ENCODE measurements at regions not wholly inside any gene's neighbourhood (a gene's known extent, or its start where the extent isn't known, plus 50 kb on each side); places are given as distances from the start of the nearest gene placed in this dataset.
A peak's percentile ranks its signal among the peaks of the same experiment; 100 is the strongest.

- TF ChIP-seq CTCF (IDR thresholded peaks at IDR 0.05; ENCODE audit: low read depth, low read length, missing input control): no peak
Measured at GRCh38 chr3:27625864-27626263, 96.3 kb downstream of the EOMES start (continued).

- H3K9ac ChIP-seq (ENCODE audit: low read depth in 1 of 2, low read length in 2 of 2): no peak overlapping the region
- no peak overlapping the region for H3K4me3 ChIP-seq (ENCODE audit: low read depth in 1 of 3, low read length in 3 of 3)
- H3K27me3 ChIP-seq (ENCODE audit: control insufficient read depth in 4 of 4, insufficient read depth in 4 of 4, low read length in 3 of 4): no peaks in the 10 kb centered on the region
- H3K27ac ChIP-seq (ENCODE audit: low read depth in 1 of 2, low read length in 2 of 2): no peak overlapping the region
- TF ChIP-seq RAD21 (IDR thresholded peaks at IDR 0.05): no peak
- peak; percentile 38 for TF ChIP-seq NR2F2 (IDR thresholded peaks at IDR 0.05)
- no peak for TF ChIP-seq ZBTB33 (IDR thresholded peaks at IDR 0.05)
- H3K36me3 ChIP-seq (ENCODE audit: control insufficient read depth in 4 of 4, insufficient read depth in 3 of 4, low read depth in 1 of 4, low read length in 3 of 4): no peaks in the 10 kb centered on the region
- H3K4me1 ChIP-seq (ENCODE audit: control insufficient read depth in 4 of 4, insufficient read depth in 4 of 4, low read length in 3 of 4): no peaks in the 10 kb centered on the region
- DNase-seq (ENCODE audit: low spot score): no peak
- WGBS: 54% methylated on average over 4 of the region's 4 CpGs
- no peaks in the 10 kb centered on the region for H3K9me3 ChIP-seq (ENCODE audit: control insufficient read depth in 4 of 4, low read length in 3 of 4)
Measured at GRCh38 chr3:27623085-27623753, 98.9 kb downstream of the EOMES start.

GRCh38 chr3:27617552-27617951 is 104.6 kb downstream of the EOMES start:
- TF ChIP-seq SP1 (IDR thresholded peaks at IDR 0.05): no peak
- no peak for TF ChIP-seq CTCF (IDR thresholded peaks at IDR 0.05; ENCODE audit: low read depth, low read length, missing input control)
- no peak for TF ChIP-seq RAD21 (IDR thresholded peaks at IDR 0.05)
- TF ChIP-seq RXRA (IDR thresholded peaks at IDR 0.05): no peak
- TF ChIP-seq MAX (IDR thresholded peaks at IDR 0.05): no peak
- TF ChIP-seq ZBTB33 (IDR thresholded peaks at IDR 0.05): no peak
- TF ChIP-seq REST (IDR thresholded peaks at IDR 0.05): no peak
- no peak for TF ChIP-seq YY1 (IDR thresholded peaks at IDR 0.05)
- TF ChIP-seq TAF1 (conservative IDR thresholded peaks at IDR 0.05): no peak
- no peak for TF ChIP-seq HNF4A (conservative IDR thresholded peaks at IDR 0.05)
- no peak for TF ChIP-seq GABPA (IDR thresholded peaks at IDR 0.05 in 1 of 2, conservative IDR thresholded peaks at IDR 0.05 in 1 of 2)
- TF ChIP-seq EGR1 (IDR thresholded peaks at IDR 0.05; ENCODE audit: low read depth in 2 of 2): no peak
- no peak for TF ChIP-seq FOXA1 (IDR thresholded peaks at IDR 0.05)
- TF ChIP-seq ATF3 (IDR thresholded peaks at IDR 0.05): no peak
- TF ChIP-seq FOXA2 (IDR thresholded peaks at IDR 0.05): no peak
- no peak for TF ChIP-seq HNF4G (IDR thresholded peaks at IDR 0.05)
- TF ChIP-seq NR2F2 (IDR thresholded peaks at IDR 0.05): no peak
- TF ChIP-seq JUND (IDR thresholded peaks at IDR 0.05): no peak
- 83% methylated on average over 5 of the region's 5 CpGs for WGBS
- H3K9me3 ChIP-seq (ENCODE audit: control insufficient read depth in 4 of 4, low read length in 3 of 4): peaks cover 5 to 18% (median 13%) of the 10 kb centered on the region in 4 donors
- DNase-seq (ENCODE audit: low spot score): no peak
- no peak overlapping the region for H3K9ac ChIP-seq (ENCODE audit: low read depth in 1 of 2, low read length in 2 of 2)
- H3K36me3 ChIP-seq (ENCODE audit: control insufficient read depth in 4 of 4, insufficient read depth in 3 of 4, low read depth in 1 of 4, low read length in 3 of 4): no peaks in the 10 kb centered on the region
- no peak overlapping the region for H3K27ac ChIP-seq (ENCODE audit: low read depth in 1 of 2, low read length in 2 of 2)
- no peak overlapping the region for H3K4me3 ChIP-seq (ENCODE audit: low read depth in 1 of 3, low read length in 3 of 3)
- no peaks in the 10 kb centered on the region for H3K4me1 ChIP-seq (ENCODE audit: control insufficient read depth in 4 of 4, insufficient read depth in 4 of 4, low read length in 3 of 4)
- no peaks in the 10 kb centered on the region for H3K27me3 ChIP-seq (ENCODE audit: control insufficient read depth in 4 of 4, insufficient read depth in 4 of 4, low read length in 3 of 4)

All from liver (tissue), 8 donors.